ENCODE measurements at regions not wholly inside any gene's neighbourhood (a gene's known extent, or its start where the extent isn't known, plus 50 kb on each side); places are given as distances from the start of the nearest gene placed in this dataset.

- no peak for TF ChIP-seq CTCF (IDR thresholded peaks at IDR 0.05; ENCODE audit: insufficient read depth in 1 of 2, low read depth in 1 of 2, low read length in 1 of 2, severe bottlenecking in 1 of 2, unreplicated experiment in 1 of 2)
- Histone ChIP-seq H3K9me3 (no peaks in the 10 kb centered on the region), H3K4me1 (no peaks in the 10 kb centered on the region), H3K4me3 (ENCODE audit: low read depth, low read length) (no peak overlapping the region), H3K27me3 (replicated peaks; ENCODE audit: control insufficient read depth, insufficient read depth, low read length) (no peaks in the 10 kb centered on the region), H3K36me3 (ENCODE audit: control insufficient read depth, insufficient read depth, low read length) (no peaks in the 10 kb centered on the region)
- Mint-ChIP-seq H3K36me3 (ENCODE audit: insufficient read depth, unreplicated experiment) (no peaks in the 10 kb centered on the region), H3K27ac (ENCODE audit: unreplicated experiment) (no peak overlapping the region), H3K4me1 (ENCODE audit: low read depth, unreplicated experiment) (no peaks in the 10 kb centered on the region), H3K27me3 (ENCODE audit: insufficient read depth, unreplicated experiment) (peaks cover 16% of the 10 kb centered on the region), H3K4me3 (ENCODE audit: unreplicated experiment) (no peak overlapping the region), H3K9me3 (ENCODE audit: unreplicated experiment) (no peaks in the 10 kb centered on the region)
- intact Hi-C loops (cut with micrococcal nuclease; ENCODE audit: unreplicated experiment), result no loop called here
- ChIA-PET POLR2A (no interaction called here), CTCF (no interaction called here)
- DNase-seq, result no peak
- no TSS peak for BruUV-seq (replicated peaks)
Observed at GRCh38 chr10:43980715-43981114, 332.0 kb upstream of the ZNF32 start.

- Histone ChIP-seq H3K4me3 (ENCODE audit: low read depth, low read length) (no peak overlapping the region), H3K36me3 (ENCODE audit: control insufficient read depth, insufficient read depth, low read length) (no peaks in the 10 kb centered on the region), H3K27me3 (replicated peaks; ENCODE audit: control insufficient read depth, insufficient read depth, low read length) (no peaks in the 10 kb centered on the region), H3K4me1 (no peaks in the 10 kb centered on the region), H3K9me3 (no peaks in the 10 kb centered on the region)
- Mint-ChIP-seq H3K27me3 (ENCODE audit: insufficient read depth, unreplicated experiment) (peaks cover 19% of the 10 kb centered on the region), H3K4me1 (ENCODE audit: low read depth, unreplicated experiment) (no peaks in the 10 kb centered on the region), H3K27ac (ENCODE audit: unreplicated experiment) (no peak overlapping the region), H3K4me3 (ENCODE audit: unreplicated experiment) (no peak overlapping the region), H3K9me3 (ENCODE audit: unreplicated experiment) (no peaks in the 10 kb centered on the region), H3K36me3 (ENCODE audit: insufficient read depth, unreplicated experiment) (no peaks in the 10 kb centered on the region)
- intact Hi-C loops (cut with micrococcal nuclease; ENCODE audit: unreplicated experiment), result no loop called here
- no peak for DNase-seq
- POLR2A ChIA-PET, result no interaction called here
- CTCF ChIA-PET, result no interaction called here
- no peak for TF ChIP-seq CTCF (IDR thresholded peaks at IDR 0.05; ENCODE audit: insufficient read depth in 1 of 2, low read depth in 1 of 2, low read length in 1 of 2, severe bottlenecking in 1 of 2, unreplicated experiment in 1 of 2)
- no TSS peak for BruUV-seq (replicated peaks)
Observed at GRCh38 chr10:43980313-43980712, 331.6 kb upstream of the ZNF32 start.

- Mint-ChIP-seq H3K4me3 (ENCODE audit: unreplicated experiment) (no peak overlapping the region), H3K27me3 (ENCODE audit: insufficient read depth, unreplicated experiment) (peaks cover 21% of the 10 kb centered on the region), H3K9me3 (ENCODE audit: unreplicated experiment) (no peaks in the 10 kb centered on the region), H3K36me3 (ENCODE audit: insufficient read depth, unreplicated experiment) (no peaks in the 10 kb centered on the region), H3K27ac (ENCODE audit: unreplicated experiment) (no peak overlapping the region), H3K4me1 (ENCODE audit: low read depth, unreplicated experiment) (no peaks in the 10 kb centered on the region)
- Histone ChIP-seq H3K27me3 (replicated peaks; ENCODE audit: control insufficient read depth, insufficient read depth, low read length) (no peaks in the 10 kb centered on the region), H3K36me3 (ENCODE audit: control insufficient read depth, insufficient read depth, low read length) (no peaks in the 10 kb centered on the region), H3K4me1 (no peaks in the 10 kb centered on the region), H3K4me3 (ENCODE audit: low read depth, low read length) (no peak overlapping the region), H3K9me3 (no peaks in the 10 kb centered on the region)
- no peak for TF ChIP-seq CTCF (IDR thresholded peaks at IDR 0.05; ENCODE audit: insufficient read depth in 1 of 2, low read depth in 1 of 2, low read length in 1 of 2, severe bottlenecking in 1 of 2, unreplicated experiment in 1 of 2)
- POLR2A ChIA-PET, result no interaction called here
- no peak for DNase-seq
- CTCF ChIA-PET, result no interaction called here
- BruUV-seq (replicated peaks), result no TSS peak
- intact Hi-C loops (cut with micrococcal nuclease; ENCODE audit: unreplicated experiment), result no loop called here
Observed at GRCh38 chr10:43979551-43979950, 330.9 kb upstream of the ZNF32 start.
